B cell (primary cell): ENCODE measurements at regions not wholly inside any gene's neighbourhood (a gene's known extent, or its start where the extent isn't known, plus 50 kb on each side); places are given as distances from the start of the nearest gene placed in this dataset.

ENCODE experiments used
- ATAC-seq: fragments of 200-7000 bp; cut with Tn5 transposase; one replicate; pipeline ENCODE4 v1.10.0; 2021; ENCODE audit warnings: low read depth, mild to moderate bottlenecking, moderate number of reproducible peaks, moderate library complexity
- CTCF ChIA-PET: fragments of 350-600 bp; sonication (Branson Sonifier 250); formaldehyde crosslinking; loops from one replicate; lab custom pipeline; 2021; ENCODE audit warnings: antibody characterized with exemption, inconsistent platforms; lab: Charles Lee
- POLR2A ChIA-PET: fragments of 350-600 bp; sonication (Branson Sonifier 250); formaldehyde crosslinking; loops from one replicate; lab custom pipeline; 2021; ENCODE audit warnings: antibody characterized with exemption; lab: Charles Lee
- DNase-seq: peaks from one replicate; pipeline ENCODE4 v3.0.0; 2013
- H2AFZ ChIP-seq: 2 replicates; pipeline ENCODE4 v1.6.1; 2012; ENCODE audit warnings: mild to moderate bottlenecking, low read depth, low read length; ENCODE audit not compliant: insufficient read depth, poor library complexity, severe bottlenecking
- H3K27ac ChIP-seq, 2 donors: 1 replicate in 1 of 2; 2 replicates in 1 of 2; pipeline ENCODE4 v1.5.1; 2012 to 2013; ENCODE audit warnings: low read length in 2 of 2, mild to moderate bottlenecking in 2 of 2, moderate library complexity in 1 of 2
- H3K27me3 ChIP-seq, 4 experiments: fragments of 200-600 bp in 1 of 4; sonication (generic) in 1 of 4; replicated peaks in 1 of 4; 1 replicate in 2 of 4; 2 replicates in 2 of 4; pipeline versions ENCODE4 v1.6.1 to v1.7.0; 2013 to 2016; ENCODE audit warnings: low read length in 3 of 4, mild to moderate bottlenecking in 2 of 4, mixed read lengths in 1 of 4, moderate library complexity in 1 of 4; ENCODE audit not compliant: insufficient read depth in 4 of 4, control insufficient read depth in 3 of 4; ENCODE audit errors: control extremely low read depth in 1 of 4
- H3K36me3 ChIP-seq, 2 experiments: replicated peaks in 1 of 2; 1 replicate in 1 of 2; 2 replicates in 1 of 2; pipeline versions ENCODE4 v1.6.1 to v1.7.1; 2013; ENCODE audit warnings: low read length in 1 of 2; ENCODE audit not compliant: insufficient read depth in 2 of 2, control insufficient read depth in 1 of 2; ENCODE audit errors: control extremely low read depth in 1 of 2, extremely low read depth in 1 of 2
- H3K4me1 ChIP-seq, 2 donors: fragments of 200-600 bp in 1 of 2; sonication (generic) in 1 of 2; 1 replicate in 1 of 2; 2 replicates in 1 of 2; pipeline versions ENCODE4 v1.5.1 to v1.6.1; 2013 to 2017; ENCODE audit warnings: low read length in 2 of 2; ENCODE audit not compliant: control insufficient read depth in 2 of 2, insufficient read depth in 2 of 2
- H3K4me2 ChIP-seq: replicated peaks from 2 replicates; pipeline ENCODE3; 2012; ENCODE audit warnings: mild to moderate bottlenecking, low read depth, low read length; ENCODE audit not compliant: poor library complexity, severe bottlenecking
- H3K4me3 ChIP-seq, 5 experiments: fragments of 200-600 bp in 1 of 5; sonication (generic) in 1 of 5; 1 replicate in 3 of 5; 2 replicates in 2 of 5; pipeline versions ENCODE4 v1.5.1 to v1.7.0; 2011 to 2016; ENCODE audit warnings: low read length in 4 of 5, mild to moderate bottlenecking in 4 of 5, low read depth in 2 of 5, control low read depth in 1 of 5, moderate library complexity in 1 of 5; ENCODE audit not compliant: insufficient read depth in 1 of 5; ENCODE audit errors: control extremely low read depth in 1 of 5, extremely low read depth in 1 of 5
- H3K79me2 ChIP-seq: fragments of 200-600 bp; sonication (generic); one replicate; pipeline ENCODE4 v1.6.0; 2016; ENCODE audit warnings: low read length; ENCODE audit not compliant: control insufficient read depth, insufficient read depth
- H3K9ac ChIP-seq: fragments of 200-600 bp; sonication (generic); 2 replicates; pipeline ENCODE4 v1.6.1; 2017; ENCODE audit warnings: mild to moderate bottlenecking, low read length, moderate library complexity
- H3K9me3 ChIP-seq, 3 donors: one replicate each; pipeline versions ENCODE4 v1.6.1 to v1.7.1; 2013; ENCODE audit warnings: low read length in 2 of 3; ENCODE audit not compliant: control insufficient read depth in 2 of 3, insufficient read depth in 1 of 3; ENCODE audit errors: control extremely low read depth in 1 of 3
- H4K20me1 ChIP-seq: 2 replicates; pipeline ENCODE4 v1.6.0; 2012; ENCODE audit warnings: mild to moderate bottlenecking, low read length; ENCODE audit not compliant: insufficient read depth, control insufficient read depth, poor library complexity, severe bottlenecking
- H3K27ac Mint-ChIP-seq: one replicate; pipeline ENCODE4 v1.8.0; 2021; ENCODE audit warnings: mixed read lengths
- H3K27me3 Mint-ChIP-seq: one replicate; pipeline ENCODE4 v1.8.0; 2021; ENCODE audit warnings: mixed read lengths
- H3K4me1 Mint-ChIP-seq: one replicate; pipeline ENCODE4 v1.8.0; 2021; ENCODE audit warnings: mixed read lengths
- H3K4me3 Mint-ChIP-seq: one replicate; pipeline ENCODE4 v1.8.0; 2021; ENCODE audit warnings: mixed read lengths
- H3K9me3 Mint-ChIP-seq: one replicate; pipeline ENCODE4 v1.8.0; 2022; ENCODE audit warnings: mixed read lengths; ENCODE audit not compliant: insufficient read depth
- EZH2 ChIP-seq: IDR thresholded peaks from 2 replicates; pipeline ENCODE4 v1.6.1; 2012; ENCODE audit warnings: borderline replicate concordance, low read depth, mild to moderate bottlenecking, moderate library complexity, low read length; ENCODE audit not compliant: insufficient read depth, poor library complexity, severe bottlenecking
- WGBS: methylation state at CpG from one replicate; pipeline ENCODE4 v1.1.5; 2013; ENCODE audit warnings: missing lambda C conversion rate; ENCODE audit not compliant: insufficient coverage; 5-methylcytosine and 5-hydroxymethylcytosine counted together
- intact Hi-C: fragments of 100-400 bp; cut with micrococcal nuclease; formaldehyde crosslinking; loops from one replicate; pipeline ENCODE4 v1.10.0; 2022
- TF ChIP-seq, protein P1 (sequence below): fragments of 200-600 bp; IDR thresholded peaks from one replicate; pipeline ENCODE4 v1.8.0; 2022; ENCODE audit warnings: antibody characterized with exemption, mild to moderate bottlenecking

DNA sequence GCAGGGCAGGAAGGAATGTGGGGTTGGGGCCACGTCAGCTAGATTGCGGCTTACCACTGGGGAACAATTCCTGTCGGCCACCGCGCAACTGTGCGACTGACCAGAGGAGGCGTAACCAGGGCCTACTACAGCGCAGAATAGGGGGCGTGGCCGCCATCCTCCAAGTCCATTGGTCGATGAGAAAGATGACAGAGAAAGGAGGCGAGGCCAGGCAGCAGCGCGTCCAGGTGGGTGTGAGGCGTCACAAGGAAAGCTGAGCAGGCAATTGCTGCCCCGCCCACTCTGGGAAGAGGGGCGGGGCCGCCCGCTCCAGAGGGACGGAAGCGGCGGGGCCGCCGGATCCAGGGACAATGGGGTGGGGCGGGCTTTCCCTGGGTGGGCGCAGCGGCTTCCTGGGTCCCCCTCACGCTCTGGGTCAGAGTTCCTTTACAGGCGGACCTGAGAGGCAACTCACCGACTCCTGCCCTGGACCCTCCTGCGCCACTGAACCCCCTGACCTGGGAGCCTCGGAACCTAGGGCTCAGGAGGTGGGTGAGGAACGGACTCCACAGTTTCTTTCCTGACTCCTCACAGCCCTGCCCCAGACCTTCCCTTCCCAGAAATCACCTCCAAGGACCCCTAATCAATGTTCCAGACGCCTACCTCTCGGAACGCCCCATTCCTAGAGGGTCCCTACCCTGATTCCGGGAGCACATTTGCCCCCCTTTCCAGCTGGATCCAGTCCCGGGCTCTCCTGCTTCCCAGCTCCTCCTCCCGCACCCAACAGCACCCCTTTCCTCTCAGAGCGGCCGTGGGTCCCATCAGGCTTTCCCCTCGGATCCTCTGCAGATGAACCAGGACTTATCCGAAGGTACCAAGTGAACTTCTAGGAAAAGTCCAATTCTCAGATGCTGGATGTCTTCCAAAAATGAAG is 101.5 kb upstream of the ZNF492 start:
- Histone ChIP-seq H2AFZ (no peak overlapping the region), H3K4me1 (no peaks in the 10 kb centered on the region), H3K79me2 (no peaks in the 10 kb centered on the region), H3K4me3 (no peak overlapping the region), H3K27ac (no peak overlapping the region), H3K9me3 (peaks cover 3 to 12% (median 8%) of the 10 kb centered on the region in 3 donors), H3K4me2 (no peak overlapping the region), H3K27me3 (no peaks in the 10 kb centered on the region), H3K9ac (no peak overlapping the region), H4K20me1 (no peaks in the 10 kb centered on the region), H3K36me3 (no peaks in the 10 kb centered on the region)
- WGBS: 13% methylated on average over 38 of the region's 43 CpGs
- CTCF ChIA-PET: no interaction called here
- intact Hi-C loops: no loop called here
- Mint-ChIP-seq H3K4me1 (no peaks in the 10 kb centered on the region), H3K27me3 (no peaks in the 10 kb centered on the region), H3K27ac (no peak overlapping the region), H3K4me3 (no peak overlapping the region), H3K9me3 (peaks cover 11% of the 10 kb centered on the region)
- DNase-seq: no peak
- ATAC-seq: no peak
- POLR2A ChIA-PET: no interaction called here
- no peak for TF ChIP-seq EZH2
- TF ChIP-seq, protein P1, sequence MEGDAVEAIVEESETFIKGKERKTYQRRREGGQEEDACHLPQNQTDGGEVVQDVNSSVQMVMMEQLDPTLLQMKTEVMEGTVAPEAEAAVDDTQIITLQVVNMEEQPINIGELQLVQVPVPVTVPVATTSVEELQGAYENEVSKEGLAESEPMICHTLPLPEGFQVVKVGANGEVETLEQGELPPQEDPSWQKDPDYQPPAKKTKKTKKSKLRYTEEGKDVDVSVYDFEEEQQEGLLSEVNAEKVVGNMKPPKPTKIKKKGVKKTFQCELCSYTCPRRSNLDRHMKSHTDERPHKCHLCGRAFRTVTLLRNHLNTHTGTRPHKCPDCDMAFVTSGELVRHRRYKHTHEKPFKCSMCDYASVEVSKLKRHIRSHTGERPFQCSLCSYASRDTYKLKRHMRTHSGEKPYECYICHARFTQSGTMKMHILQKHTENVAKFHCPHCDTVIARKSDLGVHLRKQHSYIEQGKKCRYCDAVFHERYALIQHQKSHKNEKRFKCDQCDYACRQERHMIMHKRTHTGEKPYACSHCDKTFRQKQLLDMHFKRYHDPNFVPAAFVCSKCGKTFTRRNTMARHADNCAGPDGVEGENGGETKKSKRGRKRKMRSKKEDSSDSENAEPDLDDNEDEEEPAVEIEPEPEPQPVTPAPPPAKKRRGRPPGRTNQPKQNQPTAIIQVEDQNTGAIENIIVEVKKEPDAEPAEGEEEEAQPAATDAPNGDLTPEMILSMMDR: no peak

DNA sequence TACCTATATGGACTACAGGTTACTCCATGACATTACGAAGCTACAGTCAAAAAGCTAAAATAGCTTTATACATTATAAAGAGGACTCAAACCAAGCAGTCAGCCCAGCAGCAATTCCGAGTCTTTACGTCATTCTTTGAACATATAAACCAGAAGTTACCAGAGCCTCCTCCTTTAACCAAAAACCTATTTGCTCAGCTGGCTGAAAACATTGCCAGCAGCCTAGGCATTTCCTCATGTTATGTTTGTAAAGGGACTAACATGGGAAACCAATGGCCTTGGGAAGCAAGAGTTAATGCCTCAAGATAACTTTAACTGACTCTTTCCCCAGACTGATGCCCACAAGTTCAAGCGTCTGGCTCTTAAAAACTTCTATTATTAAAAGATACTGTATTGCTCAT is 104.1 kb upstream of the ZNF492 start:
- H4K20me1 ChIP-seq: no peaks in the 10 kb centered on the region
- POLR2A ChIA-PET: no interaction called here
- no peak overlapping the region for H2AFZ ChIP-seq
- no peak overlapping the region for H3K27ac ChIP-seq
- ATAC-seq: no peak
- H3K36me3 ChIP-seq: no peaks in the 10 kb centered on the region
- no peak overlapping the region for H3K4me3 ChIP-seq
- no peak overlapping the region for H3K4me2 ChIP-seq
- TF ChIP-seq, protein P1: no peak
- no peak for TF ChIP-seq EZH2
- H3K27ac Mint-ChIP-seq: no peak overlapping the region
- no peak overlapping the region for H3K4me3 Mint-ChIP-seq
- H3K9ac ChIP-seq: no peak overlapping the region
- H3K9me3 ChIP-seq: peaks cover 1 to 19% (median 7%) of the 10 kb centered on the region in 3 donors
- no peaks in the 10 kb centered on the region for H3K4me1 ChIP-seq
- CTCF ChIA-PET: no interaction called here
- no peaks in the 10 kb centered on the region for H3K27me3 Mint-ChIP-seq
- intact Hi-C loops: no loop called here
- H3K9me3 Mint-ChIP-seq: peaks cover 10% of the 10 kb centered on the region
- no peaks in the 10 kb centered on the region for H3K4me1 Mint-ChIP-seq
- no peaks in the 10 kb centered on the region for H3K27me3 ChIP-seq
- no peak for DNase-seq
- no peaks in the 10 kb centered on the region for H3K79me2 ChIP-seq
- WGBS: 94% methylated on average over 3 of the region's 4 CpGs
